D721Med (cell line): ENCODE measurements at regions not wholly inside any gene's neighbourhood (a gene's known extent, or its start where the extent isn't known, plus 50 kb on each side); places are given as distances from the start of the nearest gene placed in this dataset.
A peak's percentile ranks its signal among the peaks of the same experiment; 100 is the strongest.

Source experiments
- DNase-seq: peaks from one replicate; pipeline ENCODE4 v3.0.0; 2011; ENCODE audit warnings: low spot score; ENCODE audit not compliant: insufficient read length
- FAIRE-seq: peaks from 2 replicates; lab custom pipeline; 2011; peaks lifted over from hg19 to GRCh38; lab: Jason Lieb, UNC
- CTCF ChIP-seq: IDR thresholded peaks from 2 replicates; pipeline ENCODE4 v1.5.1; 2012; ENCODE audit warnings: mild to moderate bottlenecking, control low read depth; ENCODE audit not compliant: insufficient read depth; ENCODE audit errors: missing control alignments

GRCh38 chr6:91476000-91476399 lies 889.1 kb upstream of the MAP3K7 start:
- FAIRE-seq (no peak), DNase-seq (no peak)
- TF ChIP-seq CTCF, result no peak

DNA sequence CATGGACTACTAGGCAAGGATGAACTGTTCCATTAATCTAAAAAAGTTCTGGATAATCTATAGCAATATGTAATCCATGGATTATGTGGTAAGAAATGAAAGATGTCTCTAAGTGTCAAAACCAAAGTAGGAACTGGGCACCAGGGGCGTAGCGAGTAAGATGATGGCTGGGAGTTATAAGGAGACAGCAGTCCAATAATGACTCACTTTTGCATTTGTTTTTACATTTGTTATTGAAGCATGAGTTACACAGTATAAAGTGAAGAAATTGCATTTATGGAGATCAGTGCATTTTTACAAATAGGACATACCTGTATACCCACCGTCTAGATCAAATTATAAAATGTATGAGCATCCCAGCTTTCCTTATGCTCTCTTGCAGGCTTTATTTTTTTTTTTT lies 878.5 kb upstream of the MAP3K7 start:
- no peak for DNase-seq
- no peak for FAIRE-seq
- TF ChIP-seq CTCF, result no peak

GRCh38 chr6:91464718-91465117 lies 877.8 kb upstream of the MAP3K7 start:
- TF ChIP-seq CTCF, result no peak

DNA sequence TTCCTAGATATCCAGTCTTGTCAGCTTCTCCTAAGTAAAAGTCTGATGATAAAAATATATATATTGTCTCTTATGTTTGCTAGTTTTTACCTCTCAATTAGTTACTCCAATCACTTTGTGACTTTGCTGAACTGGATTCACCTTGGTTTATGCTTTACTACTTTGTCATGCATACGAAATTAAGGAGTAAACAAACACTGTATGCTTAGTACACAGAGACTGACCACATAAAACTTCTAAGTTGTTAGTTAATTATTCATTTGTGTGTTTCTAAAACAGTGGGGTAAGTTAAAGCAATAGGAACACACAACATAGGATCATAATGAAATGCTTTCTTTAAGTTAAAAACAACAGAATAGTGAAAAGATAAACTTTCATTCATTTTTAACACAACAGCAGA lies 877.3 kb upstream of the MAP3K7 start:
- FAIRE-seq, result no peak
- no peak for TF ChIP-seq CTCF
- no peak for DNase-seq

More at GRCh38 chr6:91464718-91465117, 877.8 kb upstream of the MAP3K7 start:
- DNase-seq, result no peak
- no peak for FAIRE-seq

- DNase-seq (no peak), FAIRE-seq (no peak)
- TF ChIP-seq CTCF, result no peak
These were observed 875.4 kb upstream of the MAP3K7 start for GRCh38 chr6:91462241-91462640.

GRCh38 chr6:91453224-91453878 lies 866.5 kb upstream of the MAP3K7 start:
- TF ChIP-seq CTCF, result no peak
- DNase-seq, result no peak
- peak; percentile 41 for FAIRE-seq

GRCh38 chr6:91449539-91449938 lies 862.7 kb upstream of the MAP3K7 start:
- no peak for FAIRE-seq
- no peak for DNase-seq
- no peak for TF ChIP-seq CTCF
